ENCODE measurements at regions not wholly inside any gene's neighbourhood (a gene's known extent, or its start where the extent isn't known, plus 50 kb on each side); places are given as distances from the start of the nearest gene placed in this dataset.
"Not testable (repeated sequence)": the region's sequence is repeated elsewhere in the genome, so short reads cannot be mapped to it uniquely, and the experiment has no call there.

- H3K27ac ChIP-seq (ENCODE audit: low read depth, low read length) = no peak overlapping the region
- H3K4me1 ChIP-seq (ENCODE audit: control insufficient read depth, insufficient read depth, low read length) = no peaks in the 10 kb centered on the region
- no peaks in the 10 kb centered on the region for H3K27me3 ChIP-seq (ENCODE audit: control insufficient read depth, insufficient read depth, low read length)
- H3K9me3 ChIP-seq (ENCODE audit: control insufficient read depth, insufficient read depth, low read depth, low read length) = peaks cover 22% of the 10 kb centered on the region
- H3K36me3 ChIP-seq (ENCODE audit: control insufficient read depth, insufficient read depth, low read length) = no peaks in the 10 kb centered on the region
- no peak overlapping the region for H3K9ac ChIP-seq (ENCODE audit: low read length)
- H3K4me3 ChIP-seq (ENCODE audit: low read depth, low read length) = no peak overlapping the region
Observed at GRCh38 chr15:69704229-69704628, 251.6 kb downstream of the RPLP1 start.

DNA sequence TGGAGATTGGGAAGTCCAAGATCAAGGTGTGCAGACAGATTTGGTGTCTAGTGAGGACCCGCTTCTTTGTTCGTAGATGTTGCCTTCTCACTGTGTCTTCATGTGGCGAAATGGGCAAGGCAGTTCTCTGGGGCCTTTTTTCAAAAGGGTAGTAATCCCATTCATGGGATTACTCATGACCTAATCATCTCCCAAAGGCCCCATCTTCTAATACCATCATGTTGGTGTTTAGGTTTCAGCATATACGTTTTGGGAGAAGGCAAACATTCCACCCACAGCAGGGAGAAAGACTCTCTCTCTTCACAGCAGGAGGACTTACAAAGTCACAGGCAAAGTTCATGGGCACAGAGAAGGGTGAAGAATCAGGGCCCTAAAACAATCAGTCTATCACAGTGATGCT is 252.1 kb downstream of the RPLP1 start:
- Histone ChIP-seq H3K9me3 (ENCODE audit: control insufficient read depth, insufficient read depth, low read depth, low read length) (peaks cover 26% of the 10 kb centered on the region), H3K4me1 (ENCODE audit: control insufficient read depth, insufficient read depth, low read length) (no peaks in the 10 kb centered on the region), H3K27ac (ENCODE audit: low read depth, low read length) (no peak overlapping the region), H3K9ac (ENCODE audit: low read length) (no peak overlapping the region), H3K27me3 (ENCODE audit: control insufficient read depth, insufficient read depth, low read length) (no peaks in the 10 kb centered on the region), H3K4me3 (ENCODE audit: low read depth, low read length) (no peak overlapping the region), H3K36me3 (ENCODE audit: control insufficient read depth, insufficient read depth, low read length) (no peaks in the 10 kb centered on the region)

GRCh38 chr15:69706353-69707097 is 253.9 kb downstream of the RPLP1 start:
- Histone ChIP-seq H3K27me3 (ENCODE audit: control insufficient read depth, insufficient read depth, low read length) (no peaks in the 10 kb centered on the region), H3K27ac (ENCODE audit: low read depth, low read length) (no peak overlapping the region), H3K9me3 (ENCODE audit: control insufficient read depth, insufficient read depth, low read depth, low read length) (peaks cover 32% of the 10 kb centered on the region), H3K4me1 (ENCODE audit: control insufficient read depth, insufficient read depth, low read length) (no peaks in the 10 kb centered on the region), H3K9ac (ENCODE audit: low read length) (no peak overlapping the region), H3K4me3 (ENCODE audit: low read depth, low read length) (no peak overlapping the region), H3K36me3 (ENCODE audit: control insufficient read depth, insufficient read depth, low read length) (no peaks in the 10 kb centered on the region)

GRCh38 chr15:69707241-69707640 is 254.6 kb downstream of the RPLP1 start:
- not testable (repeated sequence) for H3K4me3 ChIP-seq (ENCODE audit: low read depth, low read length); H3K36me3 ChIP-seq (ENCODE audit: control insufficient read depth, insufficient read depth, low read length); H3K27ac ChIP-seq (ENCODE audit: low read depth, low read length); H3K27me3 ChIP-seq (ENCODE audit: control insufficient read depth, insufficient read depth, low read length); H3K9ac ChIP-seq (ENCODE audit: low read length); H3K4me1 ChIP-seq (ENCODE audit: control insufficient read depth, insufficient read depth, low read length)
- peaks cover 32% of the 10 kb centered on the region for H3K9me3 ChIP-seq (ENCODE audit: control insufficient read depth, insufficient read depth, low read depth, low read length)

GRCh38 chr15:69708436-69709122 is 256.0 kb downstream of the RPLP1 start:
- H3K9me3 ChIP-seq (ENCODE audit: control insufficient read depth, insufficient read depth, low read depth, low read length) = peaks cover 29% of the 10 kb centered on the region
- not testable (repeated sequence) for H3K27ac ChIP-seq (ENCODE audit: low read depth, low read length)

DNA sequence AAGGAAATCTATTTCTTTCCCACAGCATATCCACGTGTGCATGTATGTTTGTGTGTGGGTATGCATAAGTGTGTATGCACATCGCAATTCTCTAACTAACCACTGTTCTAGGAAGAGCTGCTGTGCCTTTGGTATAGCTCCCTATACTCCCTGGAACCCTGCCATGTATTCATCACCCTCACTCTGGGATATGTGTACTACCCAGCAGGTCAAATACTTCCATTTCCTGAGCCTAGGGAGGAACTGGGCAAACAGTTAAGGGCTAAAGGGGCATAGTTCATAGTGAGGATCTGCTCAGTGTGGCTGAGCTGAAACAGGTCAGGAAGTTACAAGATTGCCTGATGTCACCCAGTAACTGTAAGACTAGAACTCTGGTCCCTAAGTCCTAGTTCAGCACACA is 260.4 kb downstream of the RPLP1 start:
- H3K27me3 ChIP-seq (ENCODE audit: control insufficient read depth, insufficient read depth, low read length) = no peaks in the 10 kb centered on the region
- no peak overlapping the region for H3K4me3 ChIP-seq (ENCODE audit: low read depth, low read length)
- no peaks in the 10 kb centered on the region for H3K36me3 ChIP-seq (ENCODE audit: control insufficient read depth, insufficient read depth, low read length)
- H3K9me3 ChIP-seq (ENCODE audit: control insufficient read depth, insufficient read depth, low read depth, low read length) = peaks cover 20% of the 10 kb centered on the region
- no peak overlapping the region for H3K9ac ChIP-seq (ENCODE audit: low read length)
- no peaks in the 10 kb centered on the region for H3K4me1 ChIP-seq (ENCODE audit: control insufficient read depth, insufficient read depth, low read length)
- H3K27ac ChIP-seq (ENCODE audit: low read depth, low read length) = no peak overlapping the region

More at GRCh38 chr15:69708436-69709122, 256.0 kb downstream of the RPLP1 start:
- not testable (repeated sequence) for H3K27me3 ChIP-seq (ENCODE audit: control insufficient read depth, insufficient read depth, low read length); H3K4me3 ChIP-seq (ENCODE audit: low read depth, low read length); H3K9ac ChIP-seq (ENCODE audit: low read length); H3K4me1 ChIP-seq (ENCODE audit: control insufficient read depth, insufficient read depth, low read length); H3K36me3 ChIP-seq (ENCODE audit: control insufficient read depth, insufficient read depth, low read length)

DNA sequence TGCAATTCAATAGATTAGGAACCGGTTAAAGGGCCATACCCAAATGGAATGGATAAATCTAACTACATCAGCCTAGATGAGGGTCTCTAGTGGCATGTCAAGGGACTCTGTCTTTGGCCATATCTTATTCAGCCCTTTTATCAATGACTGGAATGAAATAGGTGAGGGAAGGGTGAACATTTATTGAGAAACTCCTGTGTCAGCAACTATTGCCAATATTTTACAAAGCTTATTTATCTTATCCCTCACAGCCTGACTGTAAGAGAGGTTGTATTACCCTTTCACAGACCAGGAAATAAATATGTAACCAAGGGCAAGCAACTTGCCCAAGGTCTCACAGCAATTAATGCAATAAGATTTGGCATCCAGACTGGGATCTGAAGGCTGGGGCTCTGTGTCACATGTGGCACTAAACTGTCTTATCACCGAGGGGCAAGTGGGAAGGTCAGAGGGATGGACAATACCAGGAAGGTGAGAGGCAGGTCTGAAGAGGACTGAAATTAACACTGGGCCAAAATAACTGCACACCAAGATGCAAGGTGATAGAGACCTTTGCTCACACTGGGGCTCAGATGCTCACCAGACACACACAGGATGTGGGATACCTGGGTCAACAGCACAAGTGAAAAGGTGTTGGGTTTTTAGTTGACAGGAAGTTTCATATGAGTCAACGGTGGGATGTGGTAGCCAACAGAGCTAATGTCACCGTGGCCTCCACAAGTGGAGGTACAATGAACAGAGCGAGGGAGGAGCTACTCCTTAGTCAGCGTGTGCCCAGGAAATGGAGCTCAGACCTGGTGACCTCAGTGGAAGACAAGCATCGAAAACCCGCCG is 261.3 kb downstream of the RPLP1 start:
- Histone ChIP-seq H3K4me1 (ENCODE audit: control insufficient read depth, insufficient read depth, low read length) (no peaks in the 10 kb centered on the region), H3K27me3 (ENCODE audit: control insufficient read depth, insufficient read depth, low read length) (no peaks in the 10 kb centered on the region), H3K4me3 (ENCODE audit: low read depth, low read length) (no peak overlapping the region), H3K9ac (ENCODE audit: low read length) (no peak overlapping the region), H3K36me3 (ENCODE audit: control insufficient read depth, insufficient read depth, low read length) (no peaks in the 10 kb centered on the region), H3K9me3 (ENCODE audit: control insufficient read depth, insufficient read depth, low read depth, low read length) (peaks cover 13% of the 10 kb centered on the region), H3K27ac (ENCODE audit: low read depth, low read length) (no peak overlapping the region)

DNA sequence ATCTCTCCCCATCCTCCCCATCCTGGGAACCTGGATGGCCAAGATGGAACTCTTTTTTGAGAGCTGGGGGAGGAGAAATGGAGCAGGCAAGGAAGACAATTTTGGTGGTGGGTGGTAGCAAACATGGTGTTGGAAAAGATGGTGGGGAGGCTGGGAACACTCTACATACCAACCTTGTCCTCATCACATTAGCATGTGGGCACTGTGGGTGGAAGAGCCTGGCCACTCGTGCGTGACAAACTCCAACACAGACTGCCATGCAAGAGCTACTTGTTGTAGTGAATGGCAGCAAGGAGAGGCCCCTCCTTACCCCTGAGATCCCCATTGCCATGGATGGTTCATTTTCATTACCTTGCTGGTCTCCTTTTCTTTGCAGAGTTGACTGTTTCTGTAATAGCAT is 262.6 kb downstream of the RPLP1 start:
- H3K9me3 ChIP-seq (ENCODE audit: control insufficient read depth, insufficient read depth, low read depth, low read length) = peaks cover 3% of the 10 kb centered on the region; the same call in 1 of the 2 replicates
- H3K27ac ChIP-seq (ENCODE audit: low read depth, low read length) = no peak overlapping the region
- no peaks in the 10 kb centered on the region for H3K4me1 ChIP-seq (ENCODE audit: control insufficient read depth, insufficient read depth, low read length)
- no peaks in the 10 kb centered on the region for H3K27me3 ChIP-seq (ENCODE audit: control insufficient read depth, insufficient read depth, low read length)
- H3K9ac ChIP-seq (ENCODE audit: low read length) = no peak overlapping the region
- no peak overlapping the region for H3K4me3 ChIP-seq (ENCODE audit: low read depth, low read length)
- no peaks in the 10 kb centered on the region for H3K36me3 ChIP-seq (ENCODE audit: control insufficient read depth, insufficient read depth, low read length)

GRCh38 chr15:69718436-69718835 is 265.8 kb downstream of the RPLP1 start:
- H3K9ac ChIP-seq (ENCODE audit: low read length) = no peak overlapping the region
- H3K4me3 ChIP-seq (ENCODE audit: low read depth, low read length) = no peak overlapping the region
- H3K4me1 ChIP-seq (ENCODE audit: control insufficient read depth, insufficient read depth, low read length) = no peaks in the 10 kb centered on the region
- no peaks in the 10 kb centered on the region for H3K27me3 ChIP-seq (ENCODE audit: control insufficient read depth, insufficient read depth, low read length)
- H3K27ac ChIP-seq (ENCODE audit: low read depth, low read length) = no peak overlapping the region
- no peaks in the 10 kb centered on the region for H3K9me3 ChIP-seq (ENCODE audit: control insufficient read depth, insufficient read depth, low read depth, low read length)
- H3K36me3 ChIP-seq (ENCODE audit: control insufficient read depth, insufficient read depth, low read length) = no peaks in the 10 kb centered on the region

DNA sequence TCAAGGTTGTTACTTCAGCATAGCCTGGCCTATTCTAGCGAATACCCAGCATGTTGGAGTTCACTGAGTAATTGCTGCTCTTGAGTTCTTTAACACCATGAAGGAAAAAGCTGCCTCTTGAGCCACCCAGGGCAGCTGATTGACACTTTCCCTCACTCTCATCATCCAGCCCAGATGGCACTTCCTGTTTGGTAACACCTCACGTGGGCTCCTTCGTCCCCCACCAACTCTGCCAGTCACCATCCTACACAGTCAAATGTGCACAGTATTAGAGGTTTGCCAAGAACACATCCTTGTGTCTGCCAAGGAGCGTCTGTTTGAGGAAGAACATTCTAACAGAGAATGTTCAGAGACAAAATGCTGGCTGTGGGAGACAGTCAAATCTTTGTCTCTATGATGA is 266.3 kb downstream of the RPLP1 start:
- Histone ChIP-seq H3K36me3 (ENCODE audit: control insufficient read depth, insufficient read depth, low read length) (no peaks in the 10 kb centered on the region), H3K4me3 (ENCODE audit: low read depth, low read length) (no peak overlapping the region), H3K9ac (ENCODE audit: low read length) (no peak overlapping the region), H3K27me3 (ENCODE audit: control insufficient read depth, insufficient read depth, low read length) (no peaks in the 10 kb centered on the region), H3K9me3 (ENCODE audit: control insufficient read depth, insufficient read depth, low read depth, low read length) (no peaks in the 10 kb centered on the region), H3K27ac (ENCODE audit: low read depth, low read length) (no peak overlapping the region), H3K4me1 (ENCODE audit: control insufficient read depth, insufficient read depth, low read length) (no peaks in the 10 kb centered on the region)

Measured in HUES6 (cell line).